Spinal cord (tissue), 9 donors: ENCODE measurements at regions not wholly inside any gene's neighbourhood (a gene's known extent, or its start where the extent isn't known, plus 50 kb on each side); places are given as distances from the start of the nearest gene placed in this dataset.
"Not testable (repeated sequence)": the region's sequence is repeated elsewhere in the genome, so short reads cannot be mapped to it uniquely, and the experiment has no call there.

Experiments used
- DNase-seq, 6 donors: peaks; one replicate each; pipeline versions ENCODE4 v3.0.0 to v3.0.0-alpha.2; 2013 to 2015; ENCODE audit warnings: low spot score in 6 of 6, low read depth in 4 of 6
- H3K27ac ChIP-seq: one replicate; pipeline ENCODE4 v1.5.1; 2013; ENCODE audit warnings: low read depth, low read length, control low read depth
- H3K27me3 ChIP-seq: one replicate; pipeline ENCODE4 v1.6.1; 2013; ENCODE audit warnings: low read length; ENCODE audit not compliant: control insufficient read depth, insufficient read depth
- H3K36me3 ChIP-seq: one replicate; pipeline ENCODE4 v1.6.1; 2013; ENCODE audit warnings: low read length; ENCODE audit not compliant: control insufficient read depth, insufficient read depth
- H3K4me1 ChIP-seq: one replicate; pipeline ENCODE4 v1.6.1; 2013; ENCODE audit warnings: low read length; ENCODE audit not compliant: control insufficient read depth, insufficient read depth
- H3K4me3 ChIP-seq: one replicate; pipeline ENCODE4 v1.5.1; 2013; ENCODE audit warnings: low read depth, low read length, control low read depth
- H3K9me3 ChIP-seq: one replicate; pipeline ENCODE4 v1.6.1; 2013; ENCODE audit warnings: low read length; ENCODE audit not compliant: control insufficient read depth, insufficient read depth
- WGBS: methylation state at CpG from one replicate; pipeline ENCODE4 v1.1.5; 2013; ENCODE audit warnings: missing lambda C conversion rate; ENCODE audit not compliant: insufficient coverage; 5-methylcytosine and 5-hydroxymethylcytosine counted together
- donor health status: healthy.

- H3K27me3 ChIP-seq, H3K4me1 ChIP-seq, H3K36me3 ChIP-seq, H3K27ac ChIP-seq, H3K4me3 ChIP-seq, DNase-seq, H3K9me3 ChIP-seq: not testable (repeated sequence)
- WGBS = 83% methylated on average over 1 of the region's 2 CpGs
Observed at GRCh38 chr11:3583476-3583875, 58.3 kb downstream of the ART5 start.

- not testable (repeated sequence) for H3K27ac ChIP-seq, H3K4me3 ChIP-seq, DNase-seq, H3K27me3 ChIP-seq, H3K9me3 ChIP-seq, H3K36me3 ChIP-seq, H3K4me1 ChIP-seq
- no CpG with 5 or more reads among the region's 10 CpGs for WGBS
Observed at GRCh38 chr11:3581389-3581725, 60.4 kb downstream of the ART5 start.

- not testable (repeated sequence) for H3K4me1 ChIP-seq, H3K9me3 ChIP-seq, H3K27ac ChIP-seq, H3K36me3 ChIP-seq, H3K27me3 ChIP-seq
- WGBS = under 1% methylated on average over 86 of the region's 92 CpGs
- peak overlapping the region; percentile 27 for H3K4me3 ChIP-seq
- DNase-seq = peak in 2 of 6 donors; percentile 43 to 57
Observed at GRCh38 chr11:3580487-3581388, 61.1 kb downstream of the ART5 start.

- not testable (repeated sequence) for DNase-seq, H3K4me3 ChIP-seq
- WGBS = 86% methylated on average over 16 of the region's 29 CpGs
Observed at GRCh38 chr11:3579600-3580459, 62.0 kb downstream of the ART5 start.

GRCh38 chr11:3576066-3576604 is 65.7 kb downstream of the ART5 start:
- not testable (repeated sequence) for H3K4me1 ChIP-seq, H3K9me3 ChIP-seq, H3K27ac ChIP-seq, H3K36me3 ChIP-seq, H3K4me3 ChIP-seq, H3K27me3 ChIP-seq
- 49% methylated on average over 12 of the region's 12 CpGs for WGBS
- peak in 1 of 6 donors; percentile 4 for DNase-seq

More at GRCh38 chr11:3579600-3580459, 62.0 kb downstream of the ART5 start:
- not testable (repeated sequence) for H3K27me3 ChIP-seq, H3K36me3 ChIP-seq, H3K4me1 ChIP-seq, H3K9me3 ChIP-seq, H3K27ac ChIP-seq

GRCh38 chr11:3572976-3573647 is 68.7 kb downstream of the ART5 start:
- DNase-seq, H3K27ac ChIP-seq, H3K9me3 ChIP-seq, H3K36me3 ChIP-seq, H3K4me3 ChIP-seq, H3K27me3 ChIP-seq, H3K4me1 ChIP-seq: not testable (repeated sequence)
- WGBS = 80% methylated on average over 1 of the region's 7 CpGs

- DNase-seq, H3K36me3 ChIP-seq, H3K4me3 ChIP-seq, H3K27me3 ChIP-seq, H3K9me3 ChIP-seq, H3K4me1 ChIP-seq, H3K27ac ChIP-seq: not testable (repeated sequence)
- no CpG with 5 or more reads among the region's 2 CpGs for WGBS
Observed at GRCh38 chr11:3571752-3572151, 70.0 kb downstream of the ART5 start.

- H3K27me3 ChIP-seq, H3K36me3 ChIP-seq, H3K27ac ChIP-seq, DNase-seq, H3K9me3 ChIP-seq, H3K4me3 ChIP-seq, H3K4me1 ChIP-seq: not testable (repeated sequence)
- WGBS = 100% methylated on average over 1 of the region's 3 CpGs
Observed at GRCh38 chr11:3565838-3566237, 76.0 kb downstream of the ART5 start.

GRCh38 chr11:3564383-3564782 is 77.4 kb downstream of the ART5 start:
- H3K27ac ChIP-seq, DNase-seq, H3K9me3 ChIP-seq, H3K4me1 ChIP-seq, H3K36me3 ChIP-seq, H3K4me3 ChIP-seq, H3K27me3 ChIP-seq: not testable (repeated sequence)
- no CpG with 5 or more reads among the region's 1 CpG for WGBS
